NT2/D1 (cell line): ENCODE measurements at regions not wholly inside any gene's neighbourhood (a gene's known extent, or its start where the extent isn't known, plus 50 kb on each side); places are given as distances from the start of the nearest gene placed in this dataset.

ENCODE experiments used
- SUZ12 ChIP-seq: IDR thresholded peaks from 2 replicates; pipeline ENCODE4 v1.6.1; 2011; ENCODE audit not compliant: insufficient read length, insufficient read depth; ENCODE audit errors: extremely low read depth
- YY1 ChIP-seq: IDR thresholded peaks from 2 replicates; pipeline ENCODE4 v1.6.1; 2011; ENCODE audit not compliant: insufficient read length, insufficient read depth
- ZNF274 ChIP-seq: IDR thresholded peaks from 2 replicates; pipeline ENCODE4 v1.6.1; 2011; ENCODE audit warnings: mild to moderate bottlenecking, low read depth, low read length

DNA sequence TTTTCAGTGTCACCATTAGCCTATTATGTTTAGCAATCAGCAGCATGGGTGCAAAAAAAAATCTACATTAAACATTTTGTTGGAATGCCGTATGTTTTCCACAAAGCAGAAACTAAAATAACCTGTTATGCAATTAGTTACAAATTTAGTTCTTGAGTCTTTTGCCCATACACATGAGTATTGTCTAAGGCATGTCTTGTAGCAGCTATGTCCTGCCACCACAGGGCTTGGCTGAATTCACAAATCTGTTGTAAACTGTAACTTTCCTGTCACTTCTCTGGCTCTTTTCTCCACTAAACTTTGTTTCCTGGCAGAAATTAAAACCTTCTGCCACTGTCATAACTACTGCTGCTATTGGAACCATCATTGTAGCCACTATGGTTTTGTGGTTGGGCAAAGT, 277.9 kb upstream of the SPRY2 start:
- TF ChIP-seq YY1 (no peak), ZNF274 (no peak), SUZ12 (no peak)
